ENCODE measurements at regions not wholly inside any gene's neighbourhood (a gene's known extent, or its start where the extent isn't known, plus 50 kb on each side); places are given as distances from the start of the nearest gene placed in this dataset.

GRCh38 chr2:6060992-6061663 is 368.9 kb downstream of the SOX11 start:
- TF ChIP-seq E2F5 (CRISPR knock-in tag; IDR thresholded peaks at IDR 0.05) (no peak), CTCF (IDR thresholded peaks at IDR 0.05) (no peak), NR2C2 (CRISPR knock-in tag; IDR thresholded peaks at IDR 0.05) (no peak), FOXJ3 (CRISPR knock-in tag; IDR thresholded peaks at IDR 0.05; ENCODE audit: borderline replicate concordance) (no peak)

All from WTC11 (cell line).